GM23338 (cell line): ENCODE measurements at regions not wholly inside any gene's neighbourhood (a gene's known extent, or its start where the extent isn't known, plus 50 kb on each side); places are given as distances from the start of the nearest gene placed in this dataset.

ENCODE experiments used
- ETS1 ChIP-seq: IDR thresholded peaks from 2 replicates; pipeline ENCODE4 v1.6.1; 2016; ENCODE audit warnings: antibody characterized with exemption
- EZH2 ChIP-seq: fragments of 200-600 bp; sonication (generic); IDR thresholded peaks from one replicate; pipeline ENCODE4 v1.8.0; 2017; ENCODE audit warnings: antibody characterized with exemption, mild to moderate bottlenecking, low read depth; ENCODE audit not compliant: unreplicated experiment
- EZH2phosphoT487 ChIP-seq: fragments of 200-600 bp; sonication (generic); IDR thresholded peaks from one replicate; pipeline ENCODE4 v1.8.1; 2018; ENCODE audit warnings: antibody characterized with exemption; ENCODE audit not compliant: unreplicated experiment
- JUNB ChIP-seq: IDR thresholded peaks from one replicate; pipeline ENCODE4 v1.6.1; 2016; ENCODE audit warnings: antibody characterized with exemption; ENCODE audit not compliant: unreplicated experiment
- POLR2AphosphoS5 ChIP-seq: IDR thresholded peaks from 2 replicates; pipeline ENCODE4 v1.6.1; 2016; ENCODE audit warnings: antibody characterized with exemption, low read depth
- TF ChIP-seq, protein P1 (sequence below): IDR thresholded peaks from one replicate; pipeline ENCODE4 v1.6.1; 2018; ENCODE audit warnings: antibody characterized with exemption; ENCODE audit not compliant: unreplicated experiment
- TF ChIP-seq, protein P2 (sequence below), 2 experiments: fragments of 200-600 bp in 1 of 2; sonication (generic) in 1 of 2; conservative IDR thresholded peaks; 2 replicates each; pipeline versions ENCODE4 v1.5.1 to v1.6.1; 2016 to 2017; ENCODE audit warnings: antibody characterized with exemption in 2 of 2, low read depth in 2 of 2, mild to moderate bottlenecking in 2 of 2, moderate library complexity in 1 of 2
- TF ChIP-seq, protein P3 (sequence below): fragments of 250-450 bp; sonication (Bioruptor Pico); IDR thresholded peaks from 2 replicates; pipeline ENCODE4 v1.5.0; 2020; ENCODE audit warnings: mild to moderate bottlenecking, moderate library complexity

DNA sequence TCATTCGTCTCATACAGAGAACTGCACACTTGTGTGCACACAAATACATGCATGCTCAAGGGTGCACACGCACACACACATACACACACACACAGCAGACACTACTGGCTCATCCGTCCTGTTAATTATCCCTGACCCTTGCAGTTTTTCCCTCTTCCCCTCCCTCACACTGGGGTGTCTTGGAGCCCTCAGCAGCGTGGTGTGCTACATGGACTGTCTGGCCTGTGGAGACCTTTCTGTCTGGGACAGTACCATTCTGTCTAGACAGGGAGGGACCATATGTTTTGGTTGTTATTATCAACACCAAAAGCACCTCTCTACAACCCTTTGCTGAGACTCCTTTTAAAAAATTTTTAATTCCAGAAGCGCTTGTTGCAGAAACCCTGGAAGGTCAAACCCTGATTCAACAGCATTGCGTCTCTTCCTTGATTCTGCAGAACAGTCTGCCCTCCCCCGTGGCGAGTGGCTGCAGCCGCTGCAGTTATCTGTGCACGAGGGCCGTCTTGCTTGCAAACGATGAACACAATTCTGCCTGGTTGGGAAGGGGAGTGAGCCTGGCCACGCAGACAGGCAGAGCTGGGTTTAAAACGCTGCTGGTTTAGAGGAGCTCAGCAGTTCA, 374.0 kb downstream of the IRS2 start:
- TF ChIP-seq, protein P1, sequence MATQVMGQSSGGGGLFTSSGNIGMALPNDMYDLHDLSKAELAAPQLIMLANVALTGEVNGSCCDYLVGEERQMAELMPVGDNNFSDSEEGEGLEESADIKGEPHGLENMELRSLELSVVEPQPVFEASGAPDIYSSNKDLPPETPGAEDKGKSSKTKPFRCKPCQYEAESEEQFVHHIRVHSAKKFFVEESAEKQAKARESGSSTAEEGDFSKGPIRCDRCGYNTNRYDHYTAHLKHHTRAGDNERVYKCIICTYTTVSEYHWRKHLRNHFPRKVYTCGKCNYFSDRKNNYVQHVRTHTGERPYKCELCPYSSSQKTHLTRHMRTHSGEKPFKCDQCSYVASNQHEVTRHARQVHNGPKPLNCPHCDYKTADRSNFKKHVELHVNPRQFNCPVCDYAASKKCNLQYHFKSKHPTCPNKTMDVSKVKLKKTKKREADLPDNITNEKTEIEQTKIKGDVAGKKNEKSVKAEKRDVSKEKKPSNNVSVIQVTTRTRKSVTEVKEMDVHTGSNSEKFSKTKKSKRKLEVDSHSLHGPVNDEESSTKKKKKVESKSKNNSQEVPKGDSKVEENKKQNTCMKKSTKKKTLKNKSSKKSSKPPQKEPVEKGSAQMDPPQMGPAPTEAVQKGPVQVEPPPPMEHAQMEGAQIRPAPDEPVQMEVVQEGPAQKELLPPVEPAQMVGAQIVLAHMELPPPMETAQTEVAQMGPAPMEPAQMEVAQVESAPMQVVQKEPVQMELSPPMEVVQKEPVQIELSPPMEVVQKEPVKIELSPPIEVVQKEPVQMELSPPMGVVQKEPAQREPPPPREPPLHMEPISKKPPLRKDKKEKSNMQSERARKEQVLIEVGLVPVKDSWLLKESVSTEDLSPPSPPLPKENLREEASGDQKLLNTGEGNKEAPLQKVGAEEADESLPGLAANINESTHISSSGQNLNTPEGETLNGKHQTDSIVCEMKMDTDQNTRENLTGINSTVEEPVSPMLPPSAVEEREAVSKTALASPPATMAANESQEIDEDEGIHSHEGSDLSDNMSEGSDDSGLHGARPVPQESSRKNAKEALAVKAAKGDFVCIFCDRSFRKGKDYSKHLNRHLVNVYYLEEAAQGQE = no peak
- TF ChIP-seq ETS1 (no peak), EZH2 (no peak), POLR2AphosphoS5 (no peak), EZH2phosphoT487 (no peak), JUNB (no peak)
- TF ChIP-seq, protein P2, sequence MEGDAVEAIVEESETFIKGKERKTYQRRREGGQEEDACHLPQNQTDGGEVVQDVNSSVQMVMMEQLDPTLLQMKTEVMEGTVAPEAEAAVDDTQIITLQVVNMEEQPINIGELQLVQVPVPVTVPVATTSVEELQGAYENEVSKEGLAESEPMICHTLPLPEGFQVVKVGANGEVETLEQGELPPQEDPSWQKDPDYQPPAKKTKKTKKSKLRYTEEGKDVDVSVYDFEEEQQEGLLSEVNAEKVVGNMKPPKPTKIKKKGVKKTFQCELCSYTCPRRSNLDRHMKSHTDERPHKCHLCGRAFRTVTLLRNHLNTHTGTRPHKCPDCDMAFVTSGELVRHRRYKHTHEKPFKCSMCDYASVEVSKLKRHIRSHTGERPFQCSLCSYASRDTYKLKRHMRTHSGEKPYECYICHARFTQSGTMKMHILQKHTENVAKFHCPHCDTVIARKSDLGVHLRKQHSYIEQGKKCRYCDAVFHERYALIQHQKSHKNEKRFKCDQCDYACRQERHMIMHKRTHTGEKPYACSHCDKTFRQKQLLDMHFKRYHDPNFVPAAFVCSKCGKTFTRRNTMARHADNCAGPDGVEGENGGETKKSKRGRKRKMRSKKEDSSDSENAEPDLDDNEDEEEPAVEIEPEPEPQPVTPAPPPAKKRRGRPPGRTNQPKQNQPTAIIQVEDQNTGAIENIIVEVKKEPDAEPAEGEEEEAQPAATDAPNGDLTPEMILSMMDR (conservative IDR thresholded peaks at IDR 0.05; ENCODE audit: low read depth in 2 of 2) = no peak
- TF ChIP-seq, protein P3, sequence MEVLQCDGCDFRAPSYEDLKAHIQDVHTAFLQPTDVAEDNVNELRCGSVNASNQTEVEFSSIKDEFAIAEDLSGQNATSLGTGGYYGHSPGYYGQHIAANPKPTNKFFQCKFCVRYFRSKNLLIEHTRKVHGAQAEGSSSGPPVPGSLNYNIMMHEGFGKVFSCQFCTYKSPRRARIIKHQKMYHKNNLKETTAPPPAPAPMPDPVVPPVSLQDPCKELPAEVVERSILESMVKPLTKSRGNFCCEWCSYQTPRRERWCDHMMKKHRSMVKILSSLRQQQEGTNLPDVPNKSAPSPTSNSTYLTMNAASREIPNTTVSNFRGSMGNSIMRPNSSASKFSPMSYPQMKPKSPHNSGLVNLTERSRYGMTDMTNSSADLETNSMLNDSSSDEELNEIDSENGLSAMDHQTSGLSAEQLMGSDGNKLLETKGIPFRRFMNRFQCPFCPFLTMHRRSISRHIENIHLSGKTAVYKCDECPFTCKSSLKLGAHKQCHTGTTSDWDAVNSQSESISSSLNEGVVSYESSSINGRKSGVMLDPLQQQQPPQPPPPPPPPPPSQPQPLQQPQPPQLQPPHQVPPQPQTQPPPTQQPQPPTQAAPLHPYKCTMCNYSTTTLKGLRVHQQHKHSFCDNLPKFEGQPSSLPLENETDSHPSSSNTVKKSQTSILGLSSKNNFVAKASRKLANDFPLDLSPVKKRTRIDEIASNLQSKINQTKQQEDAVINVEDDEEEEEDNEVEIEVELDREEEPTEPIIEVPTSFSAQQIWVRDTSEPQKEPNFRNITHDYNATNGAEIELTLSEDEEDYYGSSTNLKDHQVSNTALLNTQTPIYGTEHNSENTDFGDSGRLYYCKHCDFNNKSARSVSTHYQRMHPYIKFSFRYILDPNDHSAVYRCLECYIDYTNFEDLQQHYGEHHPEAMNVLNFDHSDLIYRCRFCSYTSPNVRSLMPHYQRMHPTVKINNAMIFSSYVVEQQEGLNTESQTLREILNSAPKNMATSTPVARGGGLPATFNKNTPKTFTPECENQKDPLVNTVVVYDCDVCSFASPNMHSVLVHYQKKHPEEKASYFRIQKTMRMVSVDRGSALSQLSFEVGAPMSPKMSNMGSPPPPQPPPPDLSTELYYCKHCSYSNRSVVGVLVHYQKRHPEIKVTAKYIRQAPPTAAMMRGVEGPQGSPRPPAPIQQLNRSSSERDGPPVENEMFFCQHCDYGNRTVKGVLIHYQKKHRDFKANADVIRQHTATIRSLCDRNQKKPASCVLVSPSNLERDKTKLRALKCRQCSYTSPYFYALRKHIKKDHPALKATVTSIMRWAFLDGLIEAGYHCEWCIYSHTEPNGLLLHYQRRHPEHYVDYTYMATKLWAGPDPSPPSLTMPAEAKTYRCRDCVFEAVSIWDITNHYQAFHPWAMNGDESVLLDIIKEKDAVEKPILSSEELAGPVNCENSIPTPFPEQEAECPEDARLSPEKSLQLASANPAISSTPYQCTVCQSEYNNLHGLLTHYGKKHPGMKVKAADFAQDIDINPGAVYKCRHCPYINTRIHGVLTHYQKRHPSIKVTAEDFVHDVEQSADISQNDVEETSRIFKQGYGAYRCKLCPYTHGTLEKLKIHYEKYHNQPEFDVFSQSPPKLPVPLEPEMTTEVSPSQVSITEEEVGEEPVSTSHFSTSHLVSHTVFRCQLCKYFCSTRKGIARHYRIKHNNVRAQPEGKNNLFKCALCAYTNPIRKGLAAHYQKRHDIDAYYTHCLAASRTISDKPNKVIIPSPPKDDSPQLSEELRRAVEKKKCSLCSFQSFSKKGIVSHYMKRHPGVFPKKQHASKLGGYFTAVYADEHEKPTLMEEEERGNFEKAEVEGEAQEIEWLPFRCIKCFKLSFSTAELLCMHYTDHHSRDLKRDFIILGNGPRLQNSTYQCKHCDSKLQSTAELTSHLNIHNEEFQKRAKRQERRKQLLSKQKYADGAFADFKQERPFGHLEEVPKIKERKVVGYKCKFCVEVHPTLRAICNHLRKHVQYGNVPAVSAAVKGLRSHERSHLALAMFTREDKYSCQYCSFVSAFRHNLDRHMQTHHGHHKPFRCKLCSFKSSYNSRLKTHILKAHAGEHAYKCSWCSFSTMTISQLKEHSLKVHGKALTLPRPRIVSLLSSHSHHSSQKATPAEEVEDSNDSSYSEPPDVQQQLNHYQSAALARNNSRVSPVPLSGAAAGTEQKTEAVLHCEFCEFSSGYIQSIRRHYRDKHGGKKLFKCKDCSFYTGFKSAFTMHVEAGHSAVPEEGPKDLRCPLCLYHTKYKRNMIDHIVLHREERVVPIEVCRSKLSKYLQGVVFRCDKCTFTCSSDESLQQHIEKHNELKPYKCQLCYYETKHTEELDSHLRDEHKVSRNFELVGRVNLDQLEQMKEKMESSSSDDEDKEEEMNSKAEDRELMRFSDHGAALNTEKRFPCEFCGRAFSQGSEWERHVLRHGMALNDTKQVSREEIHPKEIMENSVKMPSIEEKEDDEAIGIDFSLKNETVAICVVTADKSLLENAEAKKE (CRISPR knock-in tag) = no peak
